GM23338 (cell line): ENCODE measurements at regions not wholly inside any gene's neighbourhood (a gene's known extent, or its start where the extent isn't known, plus 50 kb on each side); places are given as distances from the start of the nearest gene placed in this dataset.

Experiments
- ATAC-seq: fragments of 200-7000 bp; cut with Tn5 transposase; 3 replicates; pipeline ENCODE4 v1.9.1; 2020
- DNase-seq: peaks from one replicate; pipeline ENCODE4 v3.0.0-alpha.2; 2015; ENCODE audit warnings: low spot score
- H2AFZ ChIP-seq: fragments of 200-600 bp; sonication (generic); 2 replicates; pipeline ENCODE4 v1.8.0; 2016; ENCODE audit warnings: antibody characterized with exemption, mild to moderate bottlenecking, moderate library complexity
- H3F3A ChIP-seq: fragments of 200-600 bp; sonication (generic); replicated peaks from 2 replicates; pipeline ENCODE4 v1.8.0; 2017; ENCODE audit warnings: antibody characterized with exemption, mixed run types, low read depth
- H3K27ac ChIP-seq: fragments of 200-600 bp; sonication (generic); 2 replicates; pipeline ENCODE4 v1.6.1; 2016; ENCODE audit warnings: low read depth
- H3K27me3 ChIP-seq: fragments of 200-600 bp; sonication (generic); 2 replicates; pipeline ENCODE4 v1.8.0; 2016; ENCODE audit warnings: mild to moderate bottlenecking, mixed run types, moderate library complexity; ENCODE audit not compliant: insufficient read depth
- H3K36me3 ChIP-seq: fragments of 200-600 bp; sonication (generic); 2 replicates; pipeline ENCODE4 v1.8.0; 2016; ENCODE audit warnings: mild to moderate bottlenecking; ENCODE audit not compliant: insufficient read depth
- H3K4me1 ChIP-seq: fragments of 200-600 bp; sonication (generic); 2 replicates; pipeline ENCODE4 v1.8.0; 2016; ENCODE audit warnings: mild to moderate bottlenecking, moderate library complexity; ENCODE audit not compliant: insufficient read depth
- H3K4me2 ChIP-seq: fragments of 200-600 bp; sonication (generic); 2 replicates; pipeline ENCODE4 v1.7.1; 2017; ENCODE audit warnings: mixed run types
- H3K4me3 ChIP-seq: fragments of 200-600 bp; sonication (generic); 2 replicates; pipeline ENCODE4 v1.6.1; 2016; ENCODE audit warnings: mixed run types
- H3K79me2 ChIP-seq: fragments of 200-600 bp; sonication (generic); replicated peaks from 2 replicates; pipeline ENCODE4 v1.8.0; 2017; ENCODE audit warnings: mild to moderate bottlenecking; ENCODE audit not compliant: insufficient read depth
- H3K9me2 ChIP-seq: fragments of 200-600 bp; sonication (generic); 2 replicates; pipeline ENCODE4 v1.8.0; 2017; ENCODE audit not compliant: insufficient read depth
- H4K20me1 ChIP-seq: fragments of 200-600 bp; sonication (generic); replicated peaks from 2 replicates; pipeline ENCODE4 v1.8.0; 2017; ENCODE audit warnings: mild to moderate bottlenecking; ENCODE audit not compliant: insufficient read depth
- H3K27ac Mint-ChIP-seq: 2 replicates; pipeline ENCODE4 v1.8.0; 2020; ENCODE audit warnings: inconsistent platforms, mild to moderate bottlenecking, moderate library complexity, mixed read lengths
- H3K27me3 Mint-ChIP-seq: 3 replicates; pipeline ENCODE4 v1.8.0; 2022; ENCODE audit warnings: low read depth, mild to moderate bottlenecking, moderate library complexity, mixed read lengths, inconsistent platforms; ENCODE audit not compliant: insufficient read depth, poor library complexity
- H3K36me3 Mint-ChIP-seq: 3 replicates; pipeline ENCODE4 v1.8.0; 2021; ENCODE audit warnings: low read depth, mild to moderate bottlenecking, inconsistent platforms, moderate library complexity, mixed read lengths
- H3K4me1 Mint-ChIP-seq: 3 replicates; pipeline ENCODE4 v1.8.0; 2020; ENCODE audit warnings: mild to moderate bottlenecking, inconsistent platforms, mixed read lengths
- H3K4me3 Mint-ChIP-seq: 3 replicates; pipeline ENCODE4 v1.8.0; 2021; ENCODE audit warnings: moderate library complexity, mild to moderate bottlenecking, inconsistent platforms, mixed read lengths
- H3K9me3 Mint-ChIP-seq: 3 replicates; pipeline ENCODE4 v1.8.0; 2020; ENCODE audit warnings: moderate library complexity, mild to moderate bottlenecking, inconsistent platforms, mixed read lengths
- EZH2 ChIP-seq: fragments of 200-600 bp; sonication (generic); IDR thresholded peaks from one replicate; pipeline ENCODE4 v1.8.0; 2017; ENCODE audit warnings: antibody characterized with exemption, mild to moderate bottlenecking, low read depth; ENCODE audit not compliant: unreplicated experiment
- EZH2phosphoT487 ChIP-seq: fragments of 200-600 bp; sonication (generic); IDR thresholded peaks from one replicate; pipeline ENCODE4 v1.8.1; 2018; ENCODE audit warnings: antibody characterized with exemption; ENCODE audit not compliant: unreplicated experiment
- JUNB ChIP-seq: IDR thresholded peaks from one replicate; pipeline ENCODE4 v1.6.1; 2016; ENCODE audit warnings: antibody characterized with exemption; ENCODE audit not compliant: unreplicated experiment
- STAT1 ChIP-seq: IDR thresholded peaks from one replicate; pipeline ENCODE4 v1.6.1; 2016; ENCODE audit warnings: antibody characterized with exemption; ENCODE audit not compliant: unreplicated experiment
- TF ChIP-seq, protein P1 (sequence below), 2 experiments: fragments of 200-600 bp in 1 of 2; sonication (generic) in 1 of 2; conservative IDR thresholded peaks; 2 replicates each; pipeline versions ENCODE4 v1.5.1 to v1.6.1; 2016 to 2017; ENCODE audit warnings: antibody characterized with exemption in 2 of 2, low read depth in 2 of 2, mild to moderate bottlenecking in 2 of 2, moderate library complexity in 1 of 2
- TF ChIP-seq, protein P2 (sequence below): fragments of 250-450 bp; sonication (Bioruptor Pico); IDR thresholded peaks from 2 replicates; pipeline ENCODE4 v1.5.0; 2020; ENCODE audit warnings: mild to moderate bottlenecking, moderate library complexity
- TF ChIP-seq, protein P3 (sequence below): IDR thresholded peaks from 2 replicates; pipeline ENCODE4 v1.6.1; 2016; ENCODE audit warnings: antibody characterized with exemption

DNA sequence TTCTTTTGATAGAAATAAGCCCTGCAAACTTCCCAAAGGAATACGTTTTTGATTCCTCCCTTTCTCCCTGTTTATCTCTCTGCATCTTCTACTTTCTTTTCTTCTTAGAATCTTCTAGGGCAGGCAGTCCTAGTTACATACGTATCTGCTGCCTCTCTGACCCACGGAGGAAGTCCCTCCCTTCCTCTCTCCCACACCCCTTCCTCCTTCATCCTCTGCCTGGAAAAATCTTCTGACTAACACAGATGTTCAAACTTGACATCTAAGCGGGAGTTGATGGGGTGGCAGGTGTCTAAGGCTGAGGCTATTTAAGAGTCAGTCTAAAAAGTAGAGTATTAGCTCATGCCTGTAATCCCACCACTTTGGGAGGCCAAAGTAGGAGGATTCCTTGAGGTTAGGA lies 88.6 kb downstream of the MAP1LC3B2 start:
- H3K9me2 ChIP-seq = no peaks in the 10 kb centered on the region
- TF ChIP-seq STAT1 = no peak
- TF ChIP-seq EZH2phosphoT487 = no peak
- TF ChIP-seq, protein P1, sequence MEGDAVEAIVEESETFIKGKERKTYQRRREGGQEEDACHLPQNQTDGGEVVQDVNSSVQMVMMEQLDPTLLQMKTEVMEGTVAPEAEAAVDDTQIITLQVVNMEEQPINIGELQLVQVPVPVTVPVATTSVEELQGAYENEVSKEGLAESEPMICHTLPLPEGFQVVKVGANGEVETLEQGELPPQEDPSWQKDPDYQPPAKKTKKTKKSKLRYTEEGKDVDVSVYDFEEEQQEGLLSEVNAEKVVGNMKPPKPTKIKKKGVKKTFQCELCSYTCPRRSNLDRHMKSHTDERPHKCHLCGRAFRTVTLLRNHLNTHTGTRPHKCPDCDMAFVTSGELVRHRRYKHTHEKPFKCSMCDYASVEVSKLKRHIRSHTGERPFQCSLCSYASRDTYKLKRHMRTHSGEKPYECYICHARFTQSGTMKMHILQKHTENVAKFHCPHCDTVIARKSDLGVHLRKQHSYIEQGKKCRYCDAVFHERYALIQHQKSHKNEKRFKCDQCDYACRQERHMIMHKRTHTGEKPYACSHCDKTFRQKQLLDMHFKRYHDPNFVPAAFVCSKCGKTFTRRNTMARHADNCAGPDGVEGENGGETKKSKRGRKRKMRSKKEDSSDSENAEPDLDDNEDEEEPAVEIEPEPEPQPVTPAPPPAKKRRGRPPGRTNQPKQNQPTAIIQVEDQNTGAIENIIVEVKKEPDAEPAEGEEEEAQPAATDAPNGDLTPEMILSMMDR (conservative IDR thresholded peaks at IDR 0.05; ENCODE audit: low read depth in 2 of 2) = no peak
- TF ChIP-seq EZH2 = no peak
- TF ChIP-seq, protein P2, sequence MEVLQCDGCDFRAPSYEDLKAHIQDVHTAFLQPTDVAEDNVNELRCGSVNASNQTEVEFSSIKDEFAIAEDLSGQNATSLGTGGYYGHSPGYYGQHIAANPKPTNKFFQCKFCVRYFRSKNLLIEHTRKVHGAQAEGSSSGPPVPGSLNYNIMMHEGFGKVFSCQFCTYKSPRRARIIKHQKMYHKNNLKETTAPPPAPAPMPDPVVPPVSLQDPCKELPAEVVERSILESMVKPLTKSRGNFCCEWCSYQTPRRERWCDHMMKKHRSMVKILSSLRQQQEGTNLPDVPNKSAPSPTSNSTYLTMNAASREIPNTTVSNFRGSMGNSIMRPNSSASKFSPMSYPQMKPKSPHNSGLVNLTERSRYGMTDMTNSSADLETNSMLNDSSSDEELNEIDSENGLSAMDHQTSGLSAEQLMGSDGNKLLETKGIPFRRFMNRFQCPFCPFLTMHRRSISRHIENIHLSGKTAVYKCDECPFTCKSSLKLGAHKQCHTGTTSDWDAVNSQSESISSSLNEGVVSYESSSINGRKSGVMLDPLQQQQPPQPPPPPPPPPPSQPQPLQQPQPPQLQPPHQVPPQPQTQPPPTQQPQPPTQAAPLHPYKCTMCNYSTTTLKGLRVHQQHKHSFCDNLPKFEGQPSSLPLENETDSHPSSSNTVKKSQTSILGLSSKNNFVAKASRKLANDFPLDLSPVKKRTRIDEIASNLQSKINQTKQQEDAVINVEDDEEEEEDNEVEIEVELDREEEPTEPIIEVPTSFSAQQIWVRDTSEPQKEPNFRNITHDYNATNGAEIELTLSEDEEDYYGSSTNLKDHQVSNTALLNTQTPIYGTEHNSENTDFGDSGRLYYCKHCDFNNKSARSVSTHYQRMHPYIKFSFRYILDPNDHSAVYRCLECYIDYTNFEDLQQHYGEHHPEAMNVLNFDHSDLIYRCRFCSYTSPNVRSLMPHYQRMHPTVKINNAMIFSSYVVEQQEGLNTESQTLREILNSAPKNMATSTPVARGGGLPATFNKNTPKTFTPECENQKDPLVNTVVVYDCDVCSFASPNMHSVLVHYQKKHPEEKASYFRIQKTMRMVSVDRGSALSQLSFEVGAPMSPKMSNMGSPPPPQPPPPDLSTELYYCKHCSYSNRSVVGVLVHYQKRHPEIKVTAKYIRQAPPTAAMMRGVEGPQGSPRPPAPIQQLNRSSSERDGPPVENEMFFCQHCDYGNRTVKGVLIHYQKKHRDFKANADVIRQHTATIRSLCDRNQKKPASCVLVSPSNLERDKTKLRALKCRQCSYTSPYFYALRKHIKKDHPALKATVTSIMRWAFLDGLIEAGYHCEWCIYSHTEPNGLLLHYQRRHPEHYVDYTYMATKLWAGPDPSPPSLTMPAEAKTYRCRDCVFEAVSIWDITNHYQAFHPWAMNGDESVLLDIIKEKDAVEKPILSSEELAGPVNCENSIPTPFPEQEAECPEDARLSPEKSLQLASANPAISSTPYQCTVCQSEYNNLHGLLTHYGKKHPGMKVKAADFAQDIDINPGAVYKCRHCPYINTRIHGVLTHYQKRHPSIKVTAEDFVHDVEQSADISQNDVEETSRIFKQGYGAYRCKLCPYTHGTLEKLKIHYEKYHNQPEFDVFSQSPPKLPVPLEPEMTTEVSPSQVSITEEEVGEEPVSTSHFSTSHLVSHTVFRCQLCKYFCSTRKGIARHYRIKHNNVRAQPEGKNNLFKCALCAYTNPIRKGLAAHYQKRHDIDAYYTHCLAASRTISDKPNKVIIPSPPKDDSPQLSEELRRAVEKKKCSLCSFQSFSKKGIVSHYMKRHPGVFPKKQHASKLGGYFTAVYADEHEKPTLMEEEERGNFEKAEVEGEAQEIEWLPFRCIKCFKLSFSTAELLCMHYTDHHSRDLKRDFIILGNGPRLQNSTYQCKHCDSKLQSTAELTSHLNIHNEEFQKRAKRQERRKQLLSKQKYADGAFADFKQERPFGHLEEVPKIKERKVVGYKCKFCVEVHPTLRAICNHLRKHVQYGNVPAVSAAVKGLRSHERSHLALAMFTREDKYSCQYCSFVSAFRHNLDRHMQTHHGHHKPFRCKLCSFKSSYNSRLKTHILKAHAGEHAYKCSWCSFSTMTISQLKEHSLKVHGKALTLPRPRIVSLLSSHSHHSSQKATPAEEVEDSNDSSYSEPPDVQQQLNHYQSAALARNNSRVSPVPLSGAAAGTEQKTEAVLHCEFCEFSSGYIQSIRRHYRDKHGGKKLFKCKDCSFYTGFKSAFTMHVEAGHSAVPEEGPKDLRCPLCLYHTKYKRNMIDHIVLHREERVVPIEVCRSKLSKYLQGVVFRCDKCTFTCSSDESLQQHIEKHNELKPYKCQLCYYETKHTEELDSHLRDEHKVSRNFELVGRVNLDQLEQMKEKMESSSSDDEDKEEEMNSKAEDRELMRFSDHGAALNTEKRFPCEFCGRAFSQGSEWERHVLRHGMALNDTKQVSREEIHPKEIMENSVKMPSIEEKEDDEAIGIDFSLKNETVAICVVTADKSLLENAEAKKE (CRISPR knock-in tag) = no peak
- TF ChIP-seq, protein P3, sequence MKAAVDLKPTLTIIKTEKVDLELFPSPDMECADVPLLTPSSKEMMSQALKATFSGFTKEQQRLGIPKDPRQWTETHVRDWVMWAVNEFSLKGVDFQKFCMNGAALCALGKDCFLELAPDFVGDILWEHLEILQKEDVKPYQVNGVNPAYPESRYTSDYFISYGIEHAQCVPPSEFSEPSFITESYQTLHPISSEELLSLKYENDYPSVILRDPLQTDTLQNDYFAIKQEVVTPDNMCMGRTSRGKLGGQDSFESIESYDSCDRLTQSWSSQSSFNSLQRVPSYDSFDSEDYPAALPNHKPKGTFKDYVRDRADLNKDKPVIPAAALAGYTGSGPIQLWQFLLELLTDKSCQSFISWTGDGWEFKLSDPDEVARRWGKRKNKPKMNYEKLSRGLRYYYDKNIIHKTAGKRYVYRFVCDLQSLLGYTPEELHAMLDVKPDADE = no peak
- no peak for TF ChIP-seq JUNB
- H3K27ac ChIP-seq = no peak overlapping the region
- H3K36me3 Mint-ChIP-seq = no peaks in the 10 kb centered on the region
- no peaks in the 10 kb centered on the region for H3F3A ChIP-seq
- peaks cover 10% of the 10 kb centered on the region for H3K4me1 ChIP-seq
- no peak for ATAC-seq
- peaks cover 18% of the 10 kb centered on the region for H3K4me1 Mint-ChIP-seq
- H2AFZ ChIP-seq = no peak overlapping the region
- H3K27me3 ChIP-seq = no peaks in the 10 kb centered on the region
- H3K4me3 Mint-ChIP-seq = no peak overlapping the region
- H4K20me1 ChIP-seq = no peaks in the 10 kb centered on the region
- H3K4me2 ChIP-seq = no peak overlapping the region
- H3K27ac Mint-ChIP-seq = no peak overlapping the region
- H3K27me3 Mint-ChIP-seq = peaks cover 5% of the 10 kb centered on the region
- H3K79me2 ChIP-seq = no peaks in the 10 kb centered on the region
- peaks cover 5% of the 10 kb centered on the region for H3K9me3 Mint-ChIP-seq
- DNase-seq = no peak
- no peaks in the 10 kb centered on the region for H3K36me3 ChIP-seq
- H3K4me3 ChIP-seq = no peak overlapping the region
